ENCODE measurements at regions not wholly inside any gene's neighbourhood (a gene's known extent, or its start where the extent isn't known, plus 50 kb on each side); places are given as distances from the start of the nearest gene placed in this dataset.

DNA sequence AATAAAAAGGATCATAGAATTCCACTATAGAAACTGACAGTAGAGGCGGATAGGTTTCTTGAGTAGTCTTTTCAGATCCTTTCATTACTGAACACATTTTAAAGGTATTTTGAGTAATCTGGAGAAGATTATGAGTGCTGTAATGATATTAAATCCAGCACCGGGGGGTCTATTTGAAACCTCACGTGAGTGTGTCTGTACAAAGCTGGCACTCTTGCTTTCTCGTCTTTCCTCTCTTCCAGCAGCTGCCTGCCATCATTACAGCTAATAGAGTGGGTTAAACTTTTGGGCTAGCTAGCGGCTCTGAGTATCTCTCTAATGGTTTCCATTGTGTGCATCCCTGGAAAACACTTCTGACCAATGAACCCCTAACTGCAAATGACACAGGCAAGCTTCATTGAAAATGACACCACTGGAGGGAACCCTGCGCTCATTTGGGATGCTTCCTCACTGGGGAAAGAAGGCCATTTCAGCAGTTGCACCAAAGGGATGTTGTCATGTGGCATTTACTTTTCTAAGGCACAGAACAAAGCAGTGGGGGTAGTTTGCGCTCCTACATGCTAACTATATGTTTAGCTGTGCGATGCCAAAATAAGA, 101.0 kb downstream of the HRH4 start:
- TF ChIP-seq, protein P1, sequence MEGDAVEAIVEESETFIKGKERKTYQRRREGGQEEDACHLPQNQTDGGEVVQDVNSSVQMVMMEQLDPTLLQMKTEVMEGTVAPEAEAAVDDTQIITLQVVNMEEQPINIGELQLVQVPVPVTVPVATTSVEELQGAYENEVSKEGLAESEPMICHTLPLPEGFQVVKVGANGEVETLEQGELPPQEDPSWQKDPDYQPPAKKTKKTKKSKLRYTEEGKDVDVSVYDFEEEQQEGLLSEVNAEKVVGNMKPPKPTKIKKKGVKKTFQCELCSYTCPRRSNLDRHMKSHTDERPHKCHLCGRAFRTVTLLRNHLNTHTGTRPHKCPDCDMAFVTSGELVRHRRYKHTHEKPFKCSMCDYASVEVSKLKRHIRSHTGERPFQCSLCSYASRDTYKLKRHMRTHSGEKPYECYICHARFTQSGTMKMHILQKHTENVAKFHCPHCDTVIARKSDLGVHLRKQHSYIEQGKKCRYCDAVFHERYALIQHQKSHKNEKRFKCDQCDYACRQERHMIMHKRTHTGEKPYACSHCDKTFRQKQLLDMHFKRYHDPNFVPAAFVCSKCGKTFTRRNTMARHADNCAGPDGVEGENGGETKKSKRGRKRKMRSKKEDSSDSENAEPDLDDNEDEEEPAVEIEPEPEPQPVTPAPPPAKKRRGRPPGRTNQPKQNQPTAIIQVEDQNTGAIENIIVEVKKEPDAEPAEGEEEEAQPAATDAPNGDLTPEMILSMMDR (IDR thresholded peaks at IDR 0.05) = no peak
- TF ChIP-seq POLR2AphosphoS5 (IDR thresholded peaks at IDR 0.05; ENCODE audit: low read depth, low read length) = no peak
- no peak for TF ChIP-seq SIN3A (IDR thresholded peaks at IDR 0.05; ENCODE audit: borderline replicate concordance, insufficient read depth, low read depth, low read length)
- no peak for TF ChIP-seq TCF7L2 (IDR thresholded peaks at IDR 0.05; ENCODE audit: low read depth, low read length)
- TF ChIP-seq, protein P2, sequence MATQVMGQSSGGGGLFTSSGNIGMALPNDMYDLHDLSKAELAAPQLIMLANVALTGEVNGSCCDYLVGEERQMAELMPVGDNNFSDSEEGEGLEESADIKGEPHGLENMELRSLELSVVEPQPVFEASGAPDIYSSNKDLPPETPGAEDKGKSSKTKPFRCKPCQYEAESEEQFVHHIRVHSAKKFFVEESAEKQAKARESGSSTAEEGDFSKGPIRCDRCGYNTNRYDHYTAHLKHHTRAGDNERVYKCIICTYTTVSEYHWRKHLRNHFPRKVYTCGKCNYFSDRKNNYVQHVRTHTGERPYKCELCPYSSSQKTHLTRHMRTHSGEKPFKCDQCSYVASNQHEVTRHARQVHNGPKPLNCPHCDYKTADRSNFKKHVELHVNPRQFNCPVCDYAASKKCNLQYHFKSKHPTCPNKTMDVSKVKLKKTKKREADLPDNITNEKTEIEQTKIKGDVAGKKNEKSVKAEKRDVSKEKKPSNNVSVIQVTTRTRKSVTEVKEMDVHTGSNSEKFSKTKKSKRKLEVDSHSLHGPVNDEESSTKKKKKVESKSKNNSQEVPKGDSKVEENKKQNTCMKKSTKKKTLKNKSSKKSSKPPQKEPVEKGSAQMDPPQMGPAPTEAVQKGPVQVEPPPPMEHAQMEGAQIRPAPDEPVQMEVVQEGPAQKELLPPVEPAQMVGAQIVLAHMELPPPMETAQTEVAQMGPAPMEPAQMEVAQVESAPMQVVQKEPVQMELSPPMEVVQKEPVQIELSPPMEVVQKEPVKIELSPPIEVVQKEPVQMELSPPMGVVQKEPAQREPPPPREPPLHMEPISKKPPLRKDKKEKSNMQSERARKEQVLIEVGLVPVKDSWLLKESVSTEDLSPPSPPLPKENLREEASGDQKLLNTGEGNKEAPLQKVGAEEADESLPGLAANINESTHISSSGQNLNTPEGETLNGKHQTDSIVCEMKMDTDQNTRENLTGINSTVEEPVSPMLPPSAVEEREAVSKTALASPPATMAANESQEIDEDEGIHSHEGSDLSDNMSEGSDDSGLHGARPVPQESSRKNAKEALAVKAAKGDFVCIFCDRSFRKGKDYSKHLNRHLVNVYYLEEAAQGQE (IDR thresholded peaks at IDR 0.05; ENCODE audit: insufficient read depth in 1 of 2, low read depth in 2 of 2, low read length in 1 of 2) = no peak
